Left ventricle myocardium inferior (tissue), 1 donor: ENCODE measurements at regions not wholly inside any gene's neighbourhood (a gene's known extent, or its start where the extent isn't known, plus 50 kb on each side); places are given as distances from the start of the nearest gene placed in this dataset.

ENCODE experiments used
- DNase-seq: peaks from one replicate; pipeline ENCODE4 v3.0.0-alpha.2; 2020
- H3K27ac ChIP-seq: fragments of 200-600 bp; replicated peaks from 2 replicates; pipeline ENCODE4 v1.8.0; 2021
- H3K27me3 ChIP-seq: fragments of 200-600 bp; 2 replicates; pipeline ENCODE4 v1.8.0; 2021; ENCODE audit warnings: low read depth
- H3K36me3 ChIP-seq: fragments of 200-600 bp; 2 replicates; pipeline ENCODE4 v1.8.0; 2021
- H3K4me1 ChIP-seq: fragments of 200-600 bp; 2 replicates; pipeline ENCODE4 v1.8.0; 2021
- H3K4me3 ChIP-seq: fragments of 200-600 bp; 2 replicates; pipeline ENCODE4 v1.8.0; 2021; ENCODE audit warnings: mild to moderate bottlenecking, moderate library complexity
- H3K9me3 ChIP-seq: fragments of 200-600 bp; replicated peaks from 2 replicates; pipeline ENCODE4 v1.8.0; 2021
- CTCF ChIP-seq: fragments of 200-600 bp; IDR thresholded peaks from 2 replicates; pipeline ENCODE4 v1.8.0; 2021; ENCODE audit warnings: antibody characterized with exemption, mild to moderate bottlenecking, borderline replicate concordance
- intact Hi-C: fragments of 100-400 bp; cut with micrococcal nuclease; formaldehyde crosslinking; loops from one replicate; pipeline ENCODE4 v1.11.0; 2022
- donor health status: DM: no; HTN: yes; CAD: no; lungs with severe emphysema.

DNA sequence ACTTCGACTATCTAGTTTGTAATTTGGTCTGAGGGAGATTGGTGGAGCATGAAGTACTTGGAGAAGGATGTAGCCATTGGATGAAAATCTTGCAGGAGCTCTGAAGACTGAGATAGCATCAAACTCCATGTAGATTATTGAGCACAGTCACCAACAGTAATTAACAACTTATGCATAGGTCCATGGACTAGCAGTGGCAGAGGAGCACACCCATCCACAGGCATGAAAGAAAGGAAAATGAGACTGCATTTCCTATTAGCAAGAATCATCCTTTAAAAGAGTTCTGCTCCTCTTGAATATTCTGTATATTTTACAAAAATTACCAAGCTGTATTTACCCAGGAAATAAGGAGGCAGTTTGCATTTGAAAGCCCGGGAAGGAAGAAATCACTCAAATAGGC lies 529.4 kb upstream of the ACTRT1 start:
- Histone ChIP-seq H3K36me3 (no peaks in the 10 kb centered on the region), H3K27ac (no peak overlapping the region), H3K4me1 (no peaks in the 10 kb centered on the region), H3K27me3 (no peaks in the 10 kb centered on the region), H3K4me3 (no peak overlapping the region), H3K9me3 (no peaks in the 10 kb centered on the region)
- DNase-seq, result no peak
- TF ChIP-seq CTCF, result no peak
- intact Hi-C loops, result no loop called here

DNA sequence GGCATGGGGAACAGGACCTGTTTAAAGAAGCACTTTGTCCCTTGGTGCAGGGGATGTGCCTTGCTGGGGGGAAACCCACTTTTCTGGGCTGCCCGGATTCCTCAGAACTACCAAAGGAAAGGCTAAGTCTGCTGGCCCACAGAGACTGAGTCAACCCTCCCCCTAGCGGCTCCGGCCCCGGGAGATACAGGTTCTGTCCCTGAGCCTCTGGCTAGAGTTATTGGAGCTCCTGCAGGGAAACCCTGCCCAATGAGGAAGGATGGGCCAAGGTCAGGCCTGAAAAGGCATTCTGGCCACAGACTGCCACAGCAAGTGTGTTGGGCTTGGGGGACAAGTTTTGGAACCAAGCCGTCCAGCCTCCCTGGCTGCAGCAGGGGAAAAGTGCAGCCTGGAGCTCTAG lies 490.9 kb upstream of the ACTRT1 start:
- H3K4me1 ChIP-seq, result no peaks in the 10 kb centered on the region
- TF ChIP-seq CTCF, result no peak
- no peaks in the 10 kb centered on the region for H3K9me3 ChIP-seq
- no peak overlapping the region for H3K4me3 ChIP-seq
- intact Hi-C loops, result no loop called here
- H3K27me3 ChIP-seq, result no peaks in the 10 kb centered on the region
- no peak overlapping the region for H3K27ac ChIP-seq
- DNase-seq, result no peak
- H3K36me3 ChIP-seq, result no peaks in the 10 kb centered on the region

DNA sequence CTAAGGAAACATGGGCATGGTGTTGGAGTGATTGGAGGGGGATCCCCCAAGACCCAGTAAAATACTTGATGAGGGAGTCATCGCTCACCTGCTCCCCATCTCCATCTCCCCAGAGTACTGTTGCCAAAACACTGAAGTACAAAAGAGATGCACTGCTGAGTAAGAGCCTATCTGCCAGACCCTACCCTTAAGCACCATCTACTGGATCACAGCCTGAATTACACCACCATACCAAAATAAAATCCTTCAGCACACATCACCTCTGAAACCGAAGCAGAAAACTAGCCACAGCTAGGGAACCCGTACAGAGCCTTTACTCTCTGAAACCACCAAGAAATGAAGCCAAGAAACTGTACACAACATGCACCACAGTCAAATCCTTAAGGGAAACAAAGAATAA lies 466.3 kb upstream of the ACTRT1 start:
- Histone ChIP-seq H3K4me3 (no peak overlapping the region), H3K4me1 (no peaks in the 10 kb centered on the region), H3K9me3 (no peaks in the 10 kb centered on the region), H3K36me3 (no peaks in the 10 kb centered on the region), H3K27ac (no peak overlapping the region), H3K27me3 (no peaks in the 10 kb centered on the region)
- DNase-seq, result no peak
- intact Hi-C loops, result no loop called here
- no peak for TF ChIP-seq CTCF

DNA sequence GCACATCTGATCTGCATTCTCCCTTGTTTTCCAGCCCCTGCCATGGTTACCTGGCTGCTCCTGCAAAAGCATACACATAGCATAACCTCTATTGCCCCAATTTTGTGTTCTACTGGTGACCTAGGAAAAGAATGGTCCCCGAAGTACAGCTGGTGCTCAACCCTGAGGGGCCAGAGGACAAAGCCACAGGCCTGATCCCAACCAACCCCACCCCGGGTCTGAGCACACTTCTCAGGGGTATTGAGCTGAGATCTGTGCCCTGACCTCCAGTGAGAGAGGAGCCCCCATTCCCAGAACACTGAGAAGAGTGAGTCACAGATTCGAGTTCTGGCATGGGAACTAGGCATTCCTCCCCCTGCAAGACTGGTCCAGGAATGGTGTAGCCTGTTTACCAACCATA lies 465.5 kb upstream of the ACTRT1 start:
- no peak overlapping the region for H3K27ac ChIP-seq
- H3K9me3 ChIP-seq, result no peaks in the 10 kb centered on the region
- DNase-seq, result no peak
- no peaks in the 10 kb centered on the region for H3K4me1 ChIP-seq
- no peak overlapping the region for H3K4me3 ChIP-seq
- intact Hi-C loops, result no loop called here
- no peaks in the 10 kb centered on the region for H3K27me3 ChIP-seq
- no peaks in the 10 kb centered on the region for H3K36me3 ChIP-seq
- TF ChIP-seq CTCF, result no peak

DNA sequence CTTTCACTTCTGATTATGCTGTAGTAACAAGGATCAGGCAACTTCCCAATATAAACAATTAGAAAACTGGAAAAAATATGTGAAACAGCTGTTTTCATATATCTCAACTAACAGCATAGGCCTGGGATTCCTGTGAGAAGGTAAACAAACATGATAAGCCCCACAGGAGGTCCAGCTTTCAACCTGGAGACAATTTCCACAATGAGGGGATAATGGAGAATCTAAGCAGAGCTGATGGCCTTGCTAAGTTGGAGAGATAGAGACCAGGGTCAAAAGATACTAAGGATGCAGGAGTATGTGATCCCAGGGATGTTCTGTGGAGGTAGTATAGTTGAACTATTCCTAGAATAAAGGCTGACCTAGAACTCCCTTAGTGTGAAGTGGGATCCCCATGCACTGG lies 452.3 kb upstream of the ACTRT1 start:
- no peak for DNase-seq
- no peak for TF ChIP-seq CTCF
- intact Hi-C loops, result no loop called here
- Histone ChIP-seq H3K4me1 (no peaks in the 10 kb centered on the region), H3K36me3 (no peaks in the 10 kb centered on the region), H3K27ac (no peak overlapping the region), H3K27me3 (no peaks in the 10 kb centered on the region), H3K4me3 (no peak overlapping the region), H3K9me3 (no peaks in the 10 kb centered on the region)

DNA sequence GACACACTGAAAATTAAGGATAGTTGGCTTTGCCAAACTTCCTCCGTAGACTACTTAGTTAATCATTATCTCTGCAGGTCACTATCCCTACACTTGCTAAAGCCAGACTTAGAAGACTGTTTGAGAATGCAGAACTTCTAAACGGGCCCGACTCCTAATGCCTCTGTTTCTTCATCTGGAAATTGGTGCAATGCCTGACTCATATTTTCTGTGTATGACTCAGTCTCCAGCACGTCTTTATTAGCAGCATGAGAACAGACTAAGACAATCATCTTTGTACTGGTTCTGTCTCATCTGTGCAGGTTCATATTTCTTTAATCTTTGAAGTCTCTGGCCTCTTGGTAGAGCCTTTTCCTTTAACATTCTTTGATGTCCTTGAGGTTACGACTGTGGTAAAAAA lies 411.9 kb upstream of the ACTRT1 start:
- no peak overlapping the region for H3K4me3 ChIP-seq
- H3K9me3 ChIP-seq, result no peaks in the 10 kb centered on the region
- intact Hi-C loops, result no loop called here
- no peaks in the 10 kb centered on the region for H3K4me1 ChIP-seq
- H3K27me3 ChIP-seq, result no peaks in the 10 kb centered on the region
- TF ChIP-seq CTCF, result no peak
- DNase-seq, result no peak
- H3K36me3 ChIP-seq, result no peaks in the 10 kb centered on the region
- no peak overlapping the region for H3K27ac ChIP-seq
